HG03571 (cell line): ENCODE measurements at regions not wholly inside any gene's neighbourhood (a gene's known extent, or its start where the extent isn't known, plus 50 kb on each side); places are given as distances from the start of the nearest gene placed in this dataset.
"Not testable (repeated sequence)": the region's sequence is repeated elsewhere in the genome, so short reads cannot be mapped to it uniquely, and the experiment has no call there.

Source experiments
- ATAC-seq: cut with Tn5 transposase; IDR thresholded peaks from one replicate; pipeline ENCODE4 v1.9.1; 2021; ENCODE audit not compliant: unreplicated experiment

DNA sequence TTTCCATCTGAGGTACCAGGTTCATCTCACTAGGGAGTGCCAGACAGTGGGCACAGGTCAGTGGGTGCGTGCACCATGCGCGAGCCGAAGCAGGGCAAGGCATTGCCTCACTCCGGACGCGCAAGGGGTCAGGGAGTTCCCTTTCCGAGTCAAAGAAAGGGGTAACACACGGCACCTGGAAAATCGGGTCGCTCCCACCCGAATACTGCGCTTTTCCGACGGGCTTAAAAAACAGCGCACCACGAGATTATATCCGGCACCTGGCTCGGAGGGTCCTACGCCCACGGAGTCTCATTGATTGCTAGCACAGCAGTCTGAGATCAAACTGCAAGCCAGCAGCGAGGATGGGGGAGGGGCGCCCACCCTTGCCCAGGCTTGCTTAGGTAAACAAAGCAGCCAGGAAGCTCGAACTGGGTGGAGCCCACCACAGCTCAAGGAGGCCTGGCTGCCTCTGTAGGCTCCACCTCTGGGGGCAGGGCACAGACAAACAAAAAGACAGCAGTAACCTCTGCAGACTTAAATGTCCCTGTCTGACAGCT is 242.5 kb downstream of the CYLC2 start:
- not testable (repeated sequence) for ATAC-seq

DNA sequence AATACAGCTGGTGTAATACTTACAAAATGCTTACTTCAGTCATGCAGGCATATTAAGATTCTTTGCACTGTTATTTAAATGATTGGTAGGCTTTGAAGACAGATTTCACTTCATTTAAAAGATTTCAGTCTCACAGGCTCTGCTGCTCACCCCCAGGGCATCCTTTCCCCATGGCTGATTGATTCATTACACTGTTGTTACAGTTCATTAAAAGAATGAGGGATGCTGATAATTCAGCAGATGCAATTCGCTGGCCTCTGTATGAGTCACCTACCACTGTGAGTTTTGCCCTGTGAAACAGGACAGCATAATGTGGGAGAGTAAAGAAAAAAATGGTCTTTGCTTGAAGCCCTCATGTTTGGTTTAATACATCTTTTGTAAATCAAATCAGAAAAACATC is 246.9 kb downstream of the CYLC2 start:
- ATAC-seq, result no peak

DNA sequence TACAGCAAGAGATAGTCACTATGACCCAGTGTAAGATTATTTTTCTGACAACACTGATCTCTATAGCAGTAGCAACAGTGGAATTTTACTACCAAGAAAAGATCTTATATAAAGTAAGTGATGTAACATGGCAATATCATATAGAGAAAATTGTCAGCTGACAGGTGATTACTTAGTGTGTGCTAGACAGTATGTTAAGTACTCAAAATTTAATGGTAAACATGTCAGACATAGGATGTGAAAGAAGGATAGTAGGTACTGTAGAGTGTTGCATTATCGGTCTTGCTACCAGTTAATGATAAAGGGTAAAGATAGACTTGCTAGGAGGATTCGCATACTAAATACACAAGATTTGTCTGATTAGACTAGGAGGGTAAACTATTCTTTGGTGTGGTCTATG is 247.4 kb downstream of the CYLC2 start:
- no peak for ATAC-seq

DNA sequence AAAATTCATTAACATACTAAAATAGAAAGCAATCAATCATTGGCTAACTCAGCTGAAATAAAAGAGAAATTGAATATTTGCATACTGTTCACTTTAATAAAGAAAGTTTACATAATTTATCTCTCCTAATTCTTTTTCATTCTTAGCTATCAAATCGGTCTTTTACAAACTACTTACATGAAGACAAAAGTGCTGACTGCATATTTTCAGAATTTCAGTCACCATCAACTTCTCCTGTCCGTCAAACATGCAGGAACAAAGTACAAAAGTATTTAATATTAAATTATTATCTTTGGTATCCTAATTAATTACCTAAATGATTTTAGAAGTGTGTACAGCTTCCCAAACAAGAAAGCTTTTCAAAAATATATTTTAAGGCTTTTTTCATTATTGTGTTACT is 248.4 kb downstream of the CYLC2 start:
- no peak for ATAC-seq

GRCh38 chr9:103245369-103245768 is 250.2 kb downstream of the CYLC2 start:
- no peak for ATAC-seq

DNA sequence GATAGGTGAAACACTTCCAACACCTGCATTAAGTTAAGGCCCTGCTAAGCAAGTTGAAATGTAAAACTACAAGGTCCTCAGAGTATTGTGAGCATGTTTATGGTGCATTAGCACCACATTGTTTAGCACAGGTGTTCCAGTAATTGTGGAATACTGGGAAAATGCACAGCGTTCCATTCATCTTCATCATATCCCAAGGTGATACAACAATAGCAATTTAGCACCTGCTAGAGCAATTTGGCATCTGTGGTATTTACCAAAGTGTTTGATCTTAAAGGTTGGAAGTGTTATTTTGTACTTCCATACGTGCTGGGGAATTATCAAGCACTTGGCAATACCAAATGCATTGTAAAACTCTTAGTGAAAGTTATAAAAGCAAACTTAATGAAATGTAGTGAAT is 266.8 kb downstream of the CYLC2 start:
- ATAC-seq, result no peak

- ATAC-seq, result no peak
Measured at GRCh38 chr9:103266064-103266463, 270.9 kb downstream of the CYLC2 start.

- ATAC-seq, result no peak
Measured at GRCh38 chr9:103277240-103277639, 282.1 kb downstream of the CYLC2 start.

- ATAC-seq, result no peak
Measured at GRCh38 chr9:103281126-103281525, 286.0 kb downstream of the CYLC2 start.

DNA sequence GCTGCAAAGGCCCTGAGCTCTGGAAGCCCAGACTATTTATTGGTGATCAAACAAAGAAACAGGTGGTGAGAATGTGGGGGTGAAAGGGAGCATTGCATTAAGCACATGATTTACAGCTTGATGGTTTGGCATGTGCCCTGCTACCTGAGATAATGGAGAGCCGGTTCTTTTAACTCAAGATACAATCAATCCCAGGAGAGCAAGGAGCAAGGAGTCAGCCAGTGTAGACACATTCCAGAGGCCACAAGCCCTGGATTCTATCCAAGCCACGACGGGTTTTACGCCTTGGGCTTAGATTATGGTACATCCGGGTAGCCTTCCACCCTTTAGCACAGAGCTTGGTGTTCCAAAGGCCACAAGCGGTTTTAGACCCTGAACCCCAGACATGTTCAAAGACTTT is 292.2 kb downstream of the CYLC2 start:
- ATAC-seq, result no peak

GRCh38 chr9:103296189-103296588 is 301.1 kb downstream of the CYLC2 start:
- no peak for ATAC-seq

GRCh38 chr9:103301051-103301450 is 305.9 kb downstream of the CYLC2 start:
- no peak for ATAC-seq

- no peak for ATAC-seq
Measured at GRCh38 chr9:103304797-103305196, 309.7 kb downstream of the CYLC2 start.

GRCh38 chr9:103319979-103320378 is 324.8 kb downstream of the CYLC2 start:
- no peak for ATAC-seq

DNA sequence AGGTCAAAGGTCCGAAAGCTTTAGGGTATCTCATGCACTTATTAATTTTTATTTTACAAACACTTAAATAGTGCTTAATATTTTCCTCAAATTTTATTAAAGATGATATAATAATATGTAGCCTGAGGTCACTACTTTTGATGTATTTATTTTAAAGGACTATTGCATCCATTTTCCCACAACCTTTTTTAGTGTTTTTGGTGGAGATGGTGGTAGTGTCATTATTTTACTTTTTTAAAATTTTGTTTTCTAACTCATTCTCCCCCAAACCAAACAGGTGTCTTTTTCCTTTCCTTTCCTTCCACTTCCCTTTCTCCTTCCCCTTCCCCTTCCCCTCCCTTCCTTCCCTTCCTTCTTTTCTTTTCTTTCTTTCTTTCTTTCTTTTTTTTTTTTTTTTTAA is 328.6 kb downstream of the CYLC2 start:
- ATAC-seq, result no peak

DNA sequence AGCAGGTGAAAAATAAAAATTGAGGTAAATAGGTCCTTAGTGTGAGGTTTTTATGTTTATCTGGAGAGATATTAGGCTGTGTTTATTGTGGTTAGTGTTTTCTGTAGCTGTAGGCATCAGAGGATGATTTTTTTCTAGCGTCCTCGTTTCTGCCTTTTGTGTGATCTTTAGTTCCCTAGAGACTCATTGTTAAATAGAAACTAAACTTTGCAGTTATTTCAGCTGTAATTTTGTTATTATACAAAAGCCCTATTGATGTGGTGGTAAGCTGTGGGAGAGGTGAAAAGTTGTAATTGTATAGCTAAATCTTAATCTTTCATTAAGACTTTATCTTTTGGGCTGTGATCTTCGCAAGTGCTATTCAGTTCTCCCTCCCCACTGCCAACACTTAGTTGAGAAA is 340.3 kb downstream of the CYLC2 start:
- ATAC-seq, result no peak

- no peak for ATAC-seq
Measured at GRCh38 chr9:103355000-103355399, 359.9 kb downstream of the CYLC2 start.

DNA sequence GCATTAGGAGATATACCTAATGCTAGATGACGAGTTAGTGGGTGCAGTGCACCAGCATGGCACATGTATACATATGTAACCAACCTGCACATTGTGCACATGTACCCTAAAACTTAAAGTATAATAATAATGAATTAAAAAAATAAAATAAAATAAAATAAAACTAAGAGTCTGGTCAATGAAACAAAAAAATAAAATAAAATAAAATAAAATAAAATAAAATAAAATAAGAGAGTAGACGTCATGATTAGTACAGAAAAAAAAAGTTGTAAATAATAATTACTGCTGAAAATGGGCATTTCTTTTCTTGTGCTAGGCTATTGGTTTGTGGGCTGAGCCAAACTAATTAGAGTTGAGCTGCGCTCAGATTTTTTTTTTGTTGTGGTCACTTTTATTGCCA is 362.8 kb downstream of the CYLC2 start:
- ATAC-seq, result not testable (repeated sequence)

- ATAC-seq, result no peak
Measured at GRCh38 chr9:103361906-103362305, 366.8 kb downstream of the CYLC2 start.

- ATAC-seq, result no peak
Measured at GRCh38 chr9:103362986-103363385, 367.9 kb downstream of the CYLC2 start.

GRCh38 chr9:103364753-103365152 is 369.6 kb downstream of the CYLC2 start:
- no peak for ATAC-seq

DNA sequence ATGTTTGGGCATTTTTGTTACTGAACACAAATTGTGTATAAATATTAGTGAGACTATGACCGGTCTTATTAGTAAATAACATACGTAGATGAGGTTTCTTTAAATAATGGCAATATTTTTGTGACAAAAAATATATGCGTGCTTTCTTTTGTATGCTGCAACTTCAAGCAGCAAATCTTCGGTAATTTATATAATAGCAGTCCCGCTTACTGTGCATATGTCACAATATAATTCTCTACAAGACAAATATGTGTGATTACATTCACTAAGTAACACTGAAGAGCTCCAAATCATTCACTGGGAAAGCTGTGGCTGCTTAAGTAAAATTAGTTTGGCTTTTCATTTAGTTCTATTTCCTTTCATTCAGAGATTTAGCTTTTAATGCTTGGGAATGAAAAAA is 376.0 kb downstream of the CYLC2 start:
- ATAC-seq, result no peak

DNA sequence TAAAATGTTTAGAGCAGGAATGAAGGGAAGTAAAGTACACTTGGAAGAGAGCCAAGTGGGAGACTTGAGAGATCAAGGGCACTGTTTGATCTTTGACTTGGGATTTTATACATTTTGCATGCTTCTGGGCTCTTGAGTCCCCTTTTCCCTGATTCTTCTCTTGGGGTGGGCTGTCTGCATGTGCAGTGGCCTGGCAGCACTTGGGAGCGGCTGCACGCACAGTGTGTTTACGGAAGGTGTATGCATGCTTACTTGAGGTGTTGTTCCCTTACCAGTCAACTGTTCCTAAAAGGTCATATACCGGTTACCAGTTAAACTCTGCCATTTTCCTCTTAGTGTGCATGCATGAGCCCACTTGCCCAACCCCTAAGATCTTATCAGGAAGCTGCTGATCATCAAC is 377.7 kb downstream of the CYLC2 start:
- ATAC-seq, result no peak

GRCh38 chr9:103377667-103378066 is 382.5 kb downstream of the CYLC2 start:
- no peak for ATAC-seq
